ENCODE measurements at regions not wholly inside any gene's neighbourhood (a gene's known extent, or its start where the extent isn't known, plus 50 kb on each side); places are given as distances from the start of the nearest gene placed in this dataset.

DNA sequence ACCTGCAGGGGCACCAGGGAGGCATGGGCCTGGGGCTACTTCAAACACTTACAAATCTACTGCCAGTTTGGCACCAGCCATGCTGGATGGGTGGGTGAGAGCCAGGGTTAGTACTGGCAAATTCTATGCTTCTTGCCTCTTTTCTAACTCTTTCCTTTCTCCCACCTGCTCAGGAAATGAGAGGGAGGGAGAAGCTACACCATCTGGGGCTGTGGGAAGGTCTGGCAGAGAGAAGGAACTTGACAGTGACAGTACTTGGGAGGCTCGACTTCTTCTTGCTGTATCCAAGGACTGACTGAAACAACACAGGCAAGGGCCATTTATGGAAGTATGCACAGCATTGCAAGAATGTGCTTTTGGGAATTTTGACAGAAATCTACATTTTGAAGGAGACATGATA lies 149.6 kb upstream of the DYRK2 start:
- no peak for DNase-seq (ENCODE audit: low spot score)

DNA sequence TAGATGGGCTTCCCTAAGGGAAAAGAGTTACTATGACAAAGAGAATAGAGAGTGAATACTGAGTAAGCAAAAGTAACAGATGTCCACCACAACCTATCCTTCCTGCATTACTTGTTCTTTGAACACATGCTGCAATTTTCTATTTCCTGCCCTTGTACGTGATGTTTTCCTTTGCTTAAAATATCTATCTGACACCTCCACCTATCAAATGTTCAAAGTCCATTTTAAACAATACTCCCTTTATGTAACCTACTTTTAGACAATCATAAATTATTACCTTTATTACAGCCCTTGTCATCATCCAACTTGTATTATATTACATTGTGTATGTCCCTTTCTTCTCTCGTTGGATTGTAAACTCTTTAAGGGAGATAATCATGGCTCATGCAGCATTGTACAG lies 147.2 kb upstream of the DYRK2 start:
- peak; percentile 8 for DNase-seq (ENCODE audit: low spot score)

- DNase-seq (ENCODE audit: low spot score), result no peak
Observed at GRCh38 chr12:67504026-67504425, 144.5 kb upstream of the DYRK2 start.

DNA sequence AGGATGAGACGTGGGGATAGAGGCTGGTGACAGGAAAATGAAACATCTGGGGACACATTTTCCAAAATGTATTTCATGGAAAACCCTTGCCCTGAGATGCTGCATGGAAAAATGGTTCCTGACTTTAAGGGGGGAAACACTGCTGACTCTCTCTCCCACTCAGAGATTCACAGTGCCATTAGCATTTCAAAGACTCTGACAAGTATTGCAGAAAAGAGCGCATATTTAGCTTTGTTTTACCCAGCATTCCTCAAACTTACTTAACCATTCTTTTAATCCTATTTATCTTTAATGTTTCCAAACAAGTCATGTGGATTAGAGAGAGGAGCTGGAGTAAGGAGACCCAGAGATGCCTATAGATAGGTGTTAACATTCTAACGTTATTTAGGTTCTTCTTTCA lies 141.8 kb upstream of the DYRK2 start:
- DNase-seq (ENCODE audit: low spot score), result no peak

DNA sequence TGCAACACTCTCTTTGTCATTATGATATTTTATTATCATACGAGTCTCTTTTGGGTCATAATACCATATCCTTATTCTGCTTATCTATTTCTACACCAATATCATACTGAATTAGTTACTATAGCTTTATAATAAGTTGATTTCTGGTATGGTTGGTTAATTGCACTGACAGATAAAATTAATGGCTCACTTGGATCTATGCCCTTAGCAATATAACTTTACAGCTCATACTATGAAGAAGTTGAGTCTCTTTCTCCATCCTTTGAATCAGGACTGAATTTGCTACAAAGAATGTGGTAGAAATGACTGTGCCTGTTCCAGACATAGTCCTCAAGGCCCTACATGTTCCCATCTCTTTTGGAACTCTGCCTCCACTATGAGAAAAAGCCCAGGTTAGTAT lies 139.7 kb upstream of the DYRK2 start:
- DNase-seq (ENCODE audit: low spot score), result no peak

- no peak for DNase-seq (ENCODE audit: low spot score)
Observed at GRCh38 chr12:67509666-67510386, 138.7 kb upstream of the DYRK2 start.

DNA sequence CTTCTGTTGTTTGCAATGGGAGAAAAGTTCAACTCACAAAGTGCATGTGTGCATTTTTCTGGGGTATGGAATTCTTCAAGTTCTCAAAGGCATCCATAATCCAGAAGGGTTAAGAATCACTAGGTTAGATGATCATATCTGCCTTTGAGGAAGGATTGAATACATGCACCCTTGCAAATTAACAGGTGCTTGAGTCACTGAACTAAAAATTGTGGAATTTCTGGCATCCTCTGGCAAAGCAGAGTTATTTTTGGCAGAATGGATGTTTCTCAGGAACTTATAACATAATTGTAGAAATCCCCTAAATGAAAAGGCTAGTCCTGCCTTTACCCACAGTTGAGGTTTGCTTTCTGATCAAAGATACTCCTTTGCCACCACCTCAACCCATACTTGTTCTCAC lies 136.5 kb upstream of the DYRK2 start:
- no peak for DNase-seq (ENCODE audit: low spot score)

GRCh38 chr12:67514502-67514901 lies 134.0 kb upstream of the DYRK2 start:
- no peak for DNase-seq (ENCODE audit: low spot score)

GRCh38 chr12:67515679-67516340 lies 132.7 kb upstream of the DYRK2 start:
- peak; percentile 37 for DNase-seq (ENCODE audit: low spot score)

DNA sequence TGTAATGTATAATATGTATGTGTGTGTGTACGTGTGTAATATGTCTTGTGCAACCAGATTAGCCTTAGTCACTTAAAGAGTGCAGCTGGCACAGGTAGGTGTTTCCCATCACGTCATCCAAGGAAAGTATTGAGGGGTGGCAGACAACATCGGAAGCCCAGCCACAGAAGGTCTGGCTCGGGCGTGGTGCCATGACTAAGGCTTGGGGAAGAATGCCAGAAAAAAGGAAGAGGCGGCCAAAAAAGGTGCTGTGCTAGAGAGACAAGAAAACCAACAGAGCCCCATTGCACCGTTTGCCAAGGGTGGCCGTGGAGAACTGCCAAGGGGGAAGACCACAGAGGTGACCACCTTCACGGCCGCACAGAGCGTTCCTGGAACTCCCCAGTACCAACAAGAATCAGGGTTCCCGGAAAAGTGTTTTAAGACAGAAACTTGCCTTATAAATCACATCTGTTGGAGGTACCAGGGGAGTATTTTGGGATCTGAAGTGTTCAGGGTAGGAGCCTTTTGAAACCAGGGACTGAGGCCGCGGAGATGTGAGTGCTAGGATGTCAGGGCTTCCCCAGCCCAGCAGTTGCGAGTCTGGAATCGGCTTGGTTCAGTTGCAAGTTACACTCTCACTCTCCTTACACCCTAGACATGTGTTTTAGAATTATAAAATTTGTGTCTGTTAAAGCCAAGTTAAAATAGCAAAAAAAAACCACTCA lies 131.2 kb upstream of the DYRK2 start:
- DNase-seq (ENCODE audit: low spot score), result no peak

DNA sequence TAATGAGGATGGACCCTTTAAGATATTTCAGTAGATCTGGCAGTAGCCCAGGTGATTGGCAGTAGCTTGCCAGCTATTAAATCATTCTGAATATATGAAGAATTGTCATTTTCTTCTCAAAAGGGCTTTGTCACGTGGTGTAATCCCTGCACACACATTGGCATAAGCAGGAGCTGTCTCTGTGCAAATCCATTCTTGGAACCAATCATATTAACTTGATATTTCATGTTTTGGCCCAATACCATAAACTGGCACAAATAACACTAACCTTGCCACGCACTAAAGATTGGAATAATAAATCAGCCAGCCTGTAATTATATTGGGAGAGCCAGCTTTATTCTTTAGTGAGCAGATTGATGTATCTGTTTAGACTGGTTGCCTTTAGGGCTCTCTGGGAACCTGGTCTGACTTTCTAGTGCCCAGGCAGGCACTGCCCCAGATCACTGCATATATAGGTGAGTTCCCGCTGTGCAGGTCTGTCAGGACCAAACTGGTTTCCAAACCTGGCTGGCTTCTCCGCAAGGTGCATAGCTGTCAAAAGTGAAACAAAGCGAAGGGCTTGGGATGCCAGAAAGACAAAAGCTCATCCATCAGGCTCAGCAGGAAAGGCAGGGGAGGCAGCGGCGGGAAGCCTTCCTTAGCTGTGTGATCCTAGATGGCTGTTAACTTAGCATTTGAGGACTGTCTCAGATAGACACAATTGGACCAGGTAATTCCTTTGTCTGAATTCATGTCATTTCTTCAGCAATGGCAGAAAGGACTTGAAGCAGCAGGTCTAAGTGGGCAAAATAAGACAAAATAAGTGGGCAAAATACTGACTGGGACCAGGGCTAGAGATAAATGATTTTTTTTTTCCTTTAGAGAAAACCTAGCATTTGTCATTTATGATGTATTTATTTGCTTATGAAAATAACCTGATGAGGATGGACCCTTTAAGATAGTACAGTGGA lies 128.8 kb upstream of the DYRK2 start:
- DNase-seq (ENCODE audit: low spot score), result no peak

- no peak for DNase-seq (ENCODE audit: low spot score)
Observed at GRCh38 chr12:67520606-67521005, 127.9 kb upstream of the DYRK2 start.

GRCh38 chr12:67522222-67522621 lies 126.3 kb upstream of the DYRK2 start:
- no peak for DNase-seq (ENCODE audit: low spot score)

GRCh38 chr12:67523538-67523937 lies 125.0 kb upstream of the DYRK2 start:
- no peak for DNase-seq (ENCODE audit: low spot score)

- DNase-seq (ENCODE audit: low spot score), result no peak
Observed at GRCh38 chr12:67524861-67525616, 123.5 kb upstream of the DYRK2 start.

DNA sequence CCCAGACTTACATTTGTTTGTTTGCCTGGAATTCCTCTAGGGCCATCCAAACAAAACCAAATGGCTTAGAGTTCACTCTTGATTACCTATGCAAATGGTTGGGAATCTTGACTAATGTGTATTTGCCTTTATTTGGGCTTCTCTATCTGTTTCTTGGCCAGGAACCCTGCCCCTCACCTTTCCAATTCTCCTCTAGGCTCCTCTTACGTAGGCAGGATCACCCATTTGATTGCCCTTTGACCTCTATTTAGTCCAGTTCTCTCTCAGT lies 123.0 kb upstream of the DYRK2 start:
- no peak for DNase-seq (ENCODE audit: low spot score)

GRCh38 chr12:67526129-67526528 lies 122.4 kb upstream of the DYRK2 start:
- no peak for DNase-seq (ENCODE audit: low spot score)

DNA sequence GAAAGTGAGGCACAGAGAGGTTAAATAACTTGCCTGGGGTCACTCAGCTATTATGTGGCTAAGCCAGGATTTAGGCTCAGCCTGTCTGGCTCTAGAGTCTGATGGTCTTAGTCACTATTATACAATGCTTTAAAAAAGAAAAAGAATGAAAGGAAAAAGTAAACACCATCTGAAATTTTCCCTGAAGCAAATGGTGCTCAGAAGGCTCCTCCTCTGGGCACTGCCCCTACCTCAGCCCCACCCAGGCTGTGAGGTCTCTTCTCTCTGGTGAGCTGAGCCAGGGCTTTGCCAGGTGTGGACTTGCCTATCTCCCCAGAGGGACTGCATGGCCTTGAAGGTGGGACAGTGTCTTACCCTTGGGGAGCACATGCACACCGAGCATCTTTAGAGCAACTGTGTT lies 117.5 kb upstream of the DYRK2 start:
- no peak for DNase-seq (ENCODE audit: low spot score)

DNA sequence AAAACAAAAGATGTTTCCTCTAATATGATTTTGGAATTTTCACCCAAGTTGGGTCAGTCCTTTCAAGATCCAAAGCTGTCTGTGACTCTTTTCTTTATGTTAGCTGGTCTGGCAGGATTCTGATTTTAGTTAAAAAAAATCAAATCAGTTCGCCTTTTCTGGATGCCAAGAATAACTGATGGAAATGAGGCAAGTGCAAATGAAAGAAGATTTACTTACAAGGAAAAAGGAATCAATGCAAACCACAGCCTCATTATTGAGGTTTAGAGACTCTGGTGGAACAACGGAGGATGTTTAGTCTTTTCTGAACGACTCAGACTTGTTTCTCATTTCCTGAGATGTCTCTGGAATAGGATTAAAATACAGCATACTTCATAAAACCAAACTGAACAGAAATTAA lies 117.0 kb upstream of the DYRK2 start:
- no peak for DNase-seq (ENCODE audit: low spot score)

DNA sequence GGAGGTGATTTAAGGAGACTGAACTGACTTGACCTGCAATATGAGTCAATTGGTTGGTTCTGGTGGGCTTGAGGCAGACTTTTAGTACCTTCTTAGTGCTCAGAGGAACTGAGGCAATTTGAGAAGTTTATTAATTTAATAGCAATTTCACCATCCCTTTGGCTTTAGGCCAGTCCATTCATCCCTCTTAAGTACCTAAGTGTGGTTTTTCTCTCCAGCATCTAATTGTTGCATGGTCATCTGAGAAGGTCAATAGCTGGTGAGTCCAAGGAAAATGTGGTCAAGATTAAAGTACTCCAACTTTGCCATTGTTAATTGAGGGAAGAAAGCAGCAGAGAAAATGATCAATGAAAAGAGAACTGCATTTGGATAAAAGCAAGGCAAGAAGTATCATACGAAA lies 115.4 kb upstream of the DYRK2 start:
- no peak for DNase-seq (ENCODE audit: low spot score)

DNA sequence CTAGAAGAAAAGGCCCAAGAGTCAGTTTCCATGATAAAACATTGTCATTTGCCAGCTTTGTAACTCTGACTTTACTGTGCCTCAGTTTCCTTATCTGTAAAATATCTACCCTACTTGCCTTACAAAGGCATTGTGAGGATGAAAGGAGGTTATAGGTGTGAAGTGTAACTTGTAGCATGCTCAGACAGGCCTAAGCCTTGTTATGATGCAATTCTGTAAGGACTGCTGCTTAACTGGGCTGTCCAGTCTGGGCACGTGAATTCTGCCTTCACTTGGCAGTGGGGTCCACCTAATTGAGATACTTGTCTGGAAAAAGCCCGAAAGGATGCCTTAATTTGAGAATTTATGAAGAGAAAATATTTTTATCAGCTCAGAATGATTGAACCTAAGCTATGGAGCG lies 114.5 kb upstream of the DYRK2 start:
- no peak for DNase-seq (ENCODE audit: low spot score)

DNA sequence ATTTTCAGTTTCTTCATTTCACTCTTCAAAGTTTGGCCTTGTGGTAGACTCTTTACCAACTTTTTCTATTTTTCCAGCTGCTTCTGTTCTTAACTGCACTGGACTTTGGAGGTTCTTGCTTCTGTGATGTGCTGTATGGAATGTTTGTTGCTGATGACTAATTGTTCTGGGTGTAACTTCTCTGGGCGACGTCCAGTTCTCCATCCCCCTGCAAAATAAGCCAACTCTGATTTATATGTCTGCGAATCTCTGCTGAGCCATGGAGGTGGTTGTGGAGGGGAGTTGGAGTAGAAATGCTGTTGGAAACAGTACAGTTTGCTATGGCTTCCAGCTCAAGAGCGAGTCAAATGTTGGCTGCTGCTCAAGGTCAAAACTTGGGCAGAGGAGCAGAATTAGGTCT lies 113.9 kb upstream of the DYRK2 start:
- no peak for DNase-seq (ENCODE audit: low spot score)
